ENCODE measurements at regions not wholly inside any gene's neighbourhood (a gene's known extent, or its start where the extent isn't known, plus 50 kb on each side); places are given as distances from the start of the nearest gene placed in this dataset.

GRCh38 chr9:28206280-28206679 is 633.0 kb upstream of the C9orf72 start:
- H3K27me3 ChIP-seq = no peaks in the 10 kb centered on the region
- H3K27ac ChIP-seq = no peak overlapping the region
- intact Hi-C loops (cut with DNase I) = no loop called here
- TF ChIP-seq CTCF (IDR thresholded peaks at IDR 0.05) = no peak
- DNase-seq (ENCODE audit: low spot score in 2 of 2) = no peak
- no peaks in the 10 kb centered on the region for H3K9me3 ChIP-seq
- no peak overlapping the region for H3K4me3 ChIP-seq
- no peaks in the 10 kb centered on the region for H3K36me3 ChIP-seq
- H3K4me1 ChIP-seq = no peaks in the 10 kb centered on the region

GRCh38 chr9:28207657-28208056 is 634.4 kb upstream of the C9orf72 start:
- H3K27ac ChIP-seq = no peak overlapping the region

GRCh38 chr9:28209130-28209529 is 635.8 kb upstream of the C9orf72 start:
- Histone ChIP-seq H3K4me1 (no peaks in the 10 kb centered on the region), H3K9me3 (no peaks in the 10 kb centered on the region), H3K27ac (no peak overlapping the region), H3K4me3 (no peak overlapping the region), H3K36me3 (no peaks in the 10 kb centered on the region), H3K27me3 (no peaks in the 10 kb centered on the region)
- TF ChIP-seq CTCF (IDR thresholded peaks at IDR 0.05) = no peak
- intact Hi-C loops (cut with DNase I) = no loop called here
- DNase-seq (ENCODE audit: low spot score in 2 of 2) = no peak

More at GRCh38 chr9:28207657-28208056, 634.4 kb upstream of the C9orf72 start:
- H3K9me3 ChIP-seq = no peaks in the 10 kb centered on the region
- no peaks in the 10 kb centered on the region for H3K27me3 ChIP-seq
- no peak overlapping the region for H3K4me3 ChIP-seq
- H3K36me3 ChIP-seq = no peaks in the 10 kb centered on the region
- intact Hi-C loops (cut with DNase I) = no loop called here
- DNase-seq (ENCODE audit: low spot score in 2 of 2) = no peak
- TF ChIP-seq CTCF (IDR thresholded peaks at IDR 0.05) = no peak
- H3K4me1 ChIP-seq = no peaks in the 10 kb centered on the region

- Histone ChIP-seq H3K4me1 (no peaks in the 10 kb centered on the region), H3K27ac (no peak overlapping the region), H3K27me3 (no peaks in the 10 kb centered on the region), H3K36me3 (no peaks in the 10 kb centered on the region), H3K9me3 (no peaks in the 10 kb centered on the region), H3K4me3 (no peak overlapping the region)
- no peak for DNase-seq (ENCODE audit: low spot score in 2 of 2)
- no peak for TF ChIP-seq CTCF (IDR thresholded peaks at IDR 0.05)
- intact Hi-C loops (cut with DNase I) = no loop called here
Observed at GRCh38 chr9:28212979-28213378, 639.7 kb upstream of the C9orf72 start.

GRCh38 chr9:28215536-28216299 is 642.4 kb upstream of the C9orf72 start:
- no peak overlapping the region for H3K4me3 ChIP-seq
- H3K4me1 ChIP-seq = no peaks in the 10 kb centered on the region
- TF ChIP-seq CTCF (IDR thresholded peaks at IDR 0.05) = no peak
- H3K27ac ChIP-seq = no peak overlapping the region
- no peak for DNase-seq (ENCODE audit: low spot score in 2 of 2)
- H3K36me3 ChIP-seq = no peaks in the 10 kb centered on the region
- no peaks in the 10 kb centered on the region for H3K9me3 ChIP-seq
- H3K27me3 ChIP-seq = no peaks in the 10 kb centered on the region
- intact Hi-C loops (cut with DNase I) = no loop called here

Measured in ascending aorta (tissue), 2 donors.